Gastroesophageal sphincter (tissue), 4 donors: ENCODE measurements at regions not wholly inside any gene's neighbourhood (a gene's known extent, or its start where the extent isn't known, plus 50 kb on each side); places are given as distances from the start of the nearest gene placed in this dataset.

Experiments used
- ATAC-seq: fragments of 150-250 bp; one replicate; pipeline ENCODE4 v1.9.1; 2016; ENCODE audit warnings: mild to moderate bottlenecking, moderate library complexity
- H3K27ac ChIP-seq, 4 donors: fragments of 200-600 bp; sonication (generic) in 3 of 4; 1 replicate in 3 of 4; 2 replicates in 1 of 4; pipeline ENCODE4 v1.5.1; 2016 to 2019
- H3K27me3 ChIP-seq: fragments of 200-600 bp; sonication (generic); one replicate; pipeline ENCODE4 v1.5.1; 2019
- H3K36me3 ChIP-seq, 2 donors: fragments of 200-600 bp; sonication (generic); one replicate each; pipeline ENCODE4 v1.5.1; 2019; ENCODE audit warnings: control low read depth in 1 of 2
- H3K4me1 ChIP-seq, 3 donors: fragments of 200-600 bp; sonication (generic); 1 replicate in 2 of 3; 2 replicates in 1 of 3; pipeline ENCODE4 v1.5.1; 2016 to 2019; ENCODE audit warnings: control low read depth in 2 of 3
- H3K4me3 ChIP-seq, 2 donors: fragments of 200-600 bp; sonication (generic); one replicate each; pipeline ENCODE4 v1.5.1; 2019; ENCODE audit warnings: mild to moderate bottlenecking in 1 of 2, moderate library complexity in 1 of 2
- H3K9me3 ChIP-seq, 3 donors: fragments of 200-600 bp; sonication (generic); one replicate each; pipeline ENCODE4 v1.5.1; 2017 to 2019; ENCODE audit warnings: control low read depth in 2 of 3
- CTCF ChIP-seq, 4 experiments: fragments of 200-600 bp in 2 of 4; fragments of 450-650 bp in 2 of 4; sonication (generic) in 1 of 4; IDR thresholded peaks; one replicate each; pipeline ENCODE4 v1.5.1; 2017 to 2019; ENCODE audit warnings: antibody characterized with exemption in 4 of 4, mild to moderate bottlenecking in 2 of 4, moderate library complexity in 2 of 4
- EP300 ChIP-seq: sonication (generic); formaldehyde crosslinking; IDR thresholded peaks from one replicate; pipeline ENCODE4 v1.6.1; 2017; ENCODE audit warnings: antibody characterized with exemption, mild to moderate bottlenecking
- POLR2A ChIP-seq, 2 donors: fragments of 450-650 bp; IDR thresholded peaks; one replicate each; pipeline ENCODE4 v1.6.1; 2017; ENCODE audit warnings: antibody characterized with exemption in 2 of 2, mild to moderate bottlenecking in 2 of 2, moderate library complexity in 1 of 2
- POLR2AphosphoS5 ChIP-seq: sonication (generic); formaldehyde crosslinking; IDR thresholded peaks from one replicate; pipeline ENCODE4 v1.6.1; 2017; ENCODE audit warnings: antibody characterized with exemption
- WGBS, 2 donors: methylation state at CpG; one replicate each; pipeline ENCODE4 v1.1.5; 2018; ENCODE audit warnings: low coverage in 1 of 2; 5-methylcytosine and 5-hydroxymethylcytosine counted together

- ATAC-seq, result no peak
- 96% methylated on average over 2 to 3 of the region's 4 CpGs for WGBS, 2 donors
Measured at GRCh38 chr16:11439790-11440656, 94.8 kb downstream of the RMI2 start.

GRCh38 chr16:11440657-11441012, 95.4 kb downstream of the RMI2 start:
- H3K27ac ChIP-seq, result no peak overlapping the region
- WGBS, 2 donors, result 89% methylated on average over 5 of the region's 7 CpGs; no CpG with 5 or more reads in 1 of the 2 donors
- no peak for TF ChIP-seq POLR2A (IDR thresholded peaks at IDR 0.05)
- TF ChIP-seq EP300, result no peak
- TF ChIP-seq POLR2AphosphoS5, result no peak
- no peak for TF ChIP-seq CTCF (IDR thresholded peaks at IDR 0.05)
- peaks cover 0 to 29% (median 0%) of the 10 kb centered on the region in 3 donors for H3K9me3 ChIP-seq
- H3K27me3 ChIP-seq, result peaks cover 11% of the 10 kb centered on the region
- H3K36me3 ChIP-seq, result no peaks in the 10 kb centered on the region
- H3K4me1 ChIP-seq, result no peaks in the 10 kb centered on the region
- no peak overlapping the region for H3K4me3 ChIP-seq
- ATAC-seq, result no peak

More at GRCh38 chr16:11439790-11440656, 94.8 kb downstream of the RMI2 start:
- Histone ChIP-seq H3K27ac (no peak overlapping the region), H3K9me3 (peaks cover 0 to 29% (median 0%) of the 10 kb centered on the region in 3 donors), H3K4me1 (no peaks in the 10 kb centered on the region), H3K27me3 (peaks cover 18% of the 10 kb centered on the region), H3K36me3 (no peaks in the 10 kb centered on the region), H3K4me3 (no peak overlapping the region)
- TF ChIP-seq EP300 (no peak), CTCF (IDR thresholded peaks at IDR 0.05) (no peak), POLR2A (IDR thresholded peaks at IDR 0.05) (no peak), POLR2AphosphoS5 (no peak)

GRCh38 chr16:11445486-11445885, 100.2 kb downstream of the RMI2 start:
- Histone ChIP-seq H3K27ac (no peak overlapping the region), H3K4me3 (no peak overlapping the region), H3K36me3 (no peaks in the 10 kb centered on the region), H3K27me3 (no peaks in the 10 kb centered on the region), H3K9me3 (peaks cover 0 to 15% (median 0%) of the 10 kb centered on the region in 3 donors), H3K4me1 (no peaks in the 10 kb centered on the region)
- ATAC-seq, result no peak
- TF ChIP-seq POLR2A (IDR thresholded peaks at IDR 0.05), result no peak
- no peak for TF ChIP-seq CTCF (IDR thresholded peaks at IDR 0.05)
- no peak for TF ChIP-seq EP300
- TF ChIP-seq POLR2AphosphoS5, result no peak
- WGBS, 2 donors, result 72 to 100% methylated on average over 1 to 7 of the region's 7 CpGs

- H3K27me3 ChIP-seq, result no peaks in the 10 kb centered on the region
- peaks cover 0 to 4% (median 0%) of the 10 kb centered on the region in 3 donors for H3K9me3 ChIP-seq
- ATAC-seq, result no peak
- WGBS, 2 donors, result 100% methylated on average over 2 of the region's 12 CpGs; no CpG with 5 or more reads in 1 of the 2 donors
- H3K4me1 ChIP-seq, result no peaks in the 10 kb centered on the region
- no peaks in the 10 kb centered on the region for H3K36me3 ChIP-seq
- TF ChIP-seq POLR2AphosphoS5 (no peak), POLR2A (IDR thresholded peaks at IDR 0.05) (no peak), EP300 (no peak), CTCF (IDR thresholded peaks at IDR 0.05) (no peak)
- no peak overlapping the region for H3K4me3 ChIP-seq
- H3K27ac ChIP-seq, result no peak overlapping the region
Measured at GRCh38 chr16:11446566-11447119, 101.4 kb downstream of the RMI2 start.
